ENCODE measurements at regions not wholly inside any gene's neighbourhood (a gene's known extent, or its start where the extent isn't known, plus 50 kb on each side); places are given as distances from the start of the nearest gene placed in this dataset.

- Mint-ChIP-seq H3K9me3 (peaks cover 10% of the 10 kb centered on the region), H3K27ac (no peak overlapping the region), H3K4me3 (no peak overlapping the region), H3K27me3 (no peaks in the 10 kb centered on the region), H3K4me1 (ENCODE audit: low read depth) (no peaks in the 10 kb centered on the region), H3K36me3 (ENCODE audit: low read depth) (no peaks in the 10 kb centered on the region)
- ChIA-PET POLR2A (no interaction called here), CTCF (no interaction called here)
- intact Hi-C loops (cut with micrococcal nuclease), result no loop called here
- no peak for TF ChIP-seq CTCF (IDR thresholded peaks at IDR 0.05)
- ATAC-seq, result no peak
- no peak for DNase-seq
Observed at GRCh38 chr5:17690473-17690872, 56.2 kb downstream of the TAF11L14 start.

- no peaks in the 10 kb centered on the region for H3K36me3 Mint-ChIP-seq (ENCODE audit: low read depth)
Observed at GRCh38 chr5:17691762-17692161, 57.5 kb downstream of the TAF11L14 start.

GRCh38 chr5:17694371-17694770, 60.1 kb downstream of the TAF11L14 start:
- POLR2A ChIA-PET, result no interaction called here
- Mint-ChIP-seq H3K4me1 (ENCODE audit: low read depth) (no peaks in the 10 kb centered on the region), H3K27ac (no peak overlapping the region), H3K27me3 (no peaks in the 10 kb centered on the region), H3K4me3 (no peak overlapping the region), H3K36me3 (ENCODE audit: low read depth) (no peaks in the 10 kb centered on the region), H3K9me3 (peaks cover 16% of the 10 kb centered on the region)
- CTCF ChIA-PET, result no interaction called here
- intact Hi-C loops (cut with micrococcal nuclease), result no loop called here
- no peak for DNase-seq
- ATAC-seq, result no peak
- no peak for TF ChIP-seq CTCF (IDR thresholded peaks at IDR 0.05)

More at GRCh38 chr5:17691762-17692161, 57.5 kb downstream of the TAF11L14 start:
- Mint-ChIP-seq H3K9me3 (peaks cover 12% of the 10 kb centered on the region), H3K4me1 (ENCODE audit: low read depth) (no peaks in the 10 kb centered on the region), H3K27ac (no peak overlapping the region), H3K4me3 (no peak overlapping the region), H3K27me3 (no peaks in the 10 kb centered on the region)
- ChIA-PET CTCF (no interaction called here), POLR2A (no interaction called here)
- no peak for DNase-seq
- ATAC-seq, result no peak
- TF ChIP-seq CTCF (IDR thresholded peaks at IDR 0.05), result no peak
- intact Hi-C loops (cut with micrococcal nuclease), result no loop called here

GRCh38 chr5:17694914-17695313, 60.7 kb downstream of the TAF11L14 start:
- CTCF ChIA-PET, result no interaction called here

GRCh38 chr5:17696627-17697026, 62.4 kb downstream of the TAF11L14 start:
- no peak for DNase-seq
- CTCF ChIA-PET, result no interaction called here
- Mint-ChIP-seq H3K4me3 (no peak overlapping the region), H3K27ac (no peak overlapping the region), H3K4me1 (ENCODE audit: low read depth) (no peaks in the 10 kb centered on the region), H3K36me3 (ENCODE audit: low read depth) (no peaks in the 10 kb centered on the region), H3K9me3 (peaks cover 17% of the 10 kb centered on the region), H3K27me3 (no peaks in the 10 kb centered on the region)
- intact Hi-C loops (cut with micrococcal nuclease), result no loop called here
- POLR2A ChIA-PET, result no interaction called here
- no peak for TF ChIP-seq CTCF (IDR thresholded peaks at IDR 0.05)
- no peak for ATAC-seq

More at GRCh38 chr5:17694914-17695313, 60.7 kb downstream of the TAF11L14 start:
- TF ChIP-seq CTCF (IDR thresholded peaks at IDR 0.05), result no peak
- DNase-seq (no peak), ATAC-seq (no peak)
- Mint-ChIP-seq H3K27me3 (no peaks in the 10 kb centered on the region), H3K4me1 (ENCODE audit: low read depth) (no peaks in the 10 kb centered on the region), H3K4me3 (no peak overlapping the region), H3K27ac (no peak overlapping the region), H3K36me3 (ENCODE audit: low read depth) (no peaks in the 10 kb centered on the region), H3K9me3 (peaks cover 17% of the 10 kb centered on the region)
- intact Hi-C loops (cut with micrococcal nuclease), result no loop called here
- POLR2A ChIA-PET, result no interaction called here

Measured in activated CD8-positive, alpha-beta T cell treated with anti-CD3 and anti-CD28 coated beads for 36 hours (primary cell).